ENCODE measurements at regions not wholly inside any gene's neighbourhood (a gene's known extent, or its start where the extent isn't known, plus 50 kb on each side); places are given as distances from the start of the nearest gene placed in this dataset.

DNA sequence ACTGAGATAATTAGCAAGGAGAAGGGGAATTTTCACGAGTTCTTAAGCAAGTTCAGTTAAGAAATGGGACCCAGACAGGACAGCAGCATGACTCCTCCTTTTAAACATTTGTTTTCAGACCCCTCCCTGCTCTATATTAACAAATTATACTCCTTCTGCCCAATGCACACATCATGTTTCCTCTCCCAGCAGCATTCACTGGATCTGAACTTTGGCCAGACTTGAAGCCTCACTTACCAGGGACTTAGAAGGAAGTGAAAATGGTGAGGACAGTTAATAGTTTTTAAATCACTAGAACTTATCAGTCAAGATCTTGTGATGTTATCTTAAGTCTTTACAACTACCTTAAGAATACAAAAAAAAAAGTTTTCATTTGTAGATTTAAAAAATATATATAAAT is 1174.7 kb upstream of the MAP3K7 start:
- H3K9me3 ChIP-seq (ENCODE audit: low read length): no peaks in the 10 kb centered on the region
- H3K4me3 ChIP-seq (ENCODE audit: low read length): no peak overlapping the region
- H3K79me2 ChIP-seq (ENCODE audit: low read length): no peaks in the 10 kb centered on the region
- H3K4me2 ChIP-seq (ENCODE audit: low read length): no peak overlapping the region
- TF ChIP-seq EZH2phosphoT487 (IDR thresholded peaks at IDR 0.05; ENCODE audit: borderline replicate concordance, low read length) (no peak), EZH2 (IDR thresholded peaks at IDR 0.05; ENCODE audit: low read length, unreplicated experiment) (no peak)
- TF ChIP-seq, protein P1, sequence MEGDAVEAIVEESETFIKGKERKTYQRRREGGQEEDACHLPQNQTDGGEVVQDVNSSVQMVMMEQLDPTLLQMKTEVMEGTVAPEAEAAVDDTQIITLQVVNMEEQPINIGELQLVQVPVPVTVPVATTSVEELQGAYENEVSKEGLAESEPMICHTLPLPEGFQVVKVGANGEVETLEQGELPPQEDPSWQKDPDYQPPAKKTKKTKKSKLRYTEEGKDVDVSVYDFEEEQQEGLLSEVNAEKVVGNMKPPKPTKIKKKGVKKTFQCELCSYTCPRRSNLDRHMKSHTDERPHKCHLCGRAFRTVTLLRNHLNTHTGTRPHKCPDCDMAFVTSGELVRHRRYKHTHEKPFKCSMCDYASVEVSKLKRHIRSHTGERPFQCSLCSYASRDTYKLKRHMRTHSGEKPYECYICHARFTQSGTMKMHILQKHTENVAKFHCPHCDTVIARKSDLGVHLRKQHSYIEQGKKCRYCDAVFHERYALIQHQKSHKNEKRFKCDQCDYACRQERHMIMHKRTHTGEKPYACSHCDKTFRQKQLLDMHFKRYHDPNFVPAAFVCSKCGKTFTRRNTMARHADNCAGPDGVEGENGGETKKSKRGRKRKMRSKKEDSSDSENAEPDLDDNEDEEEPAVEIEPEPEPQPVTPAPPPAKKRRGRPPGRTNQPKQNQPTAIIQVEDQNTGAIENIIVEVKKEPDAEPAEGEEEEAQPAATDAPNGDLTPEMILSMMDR (conservative IDR thresholded peaks at IDR 0.05; ENCODE audit: low read depth, low read length): no peak
- no peak overlapping the region for H2AFZ ChIP-seq (ENCODE audit: low read length)
- no TSS peak for BruUV-seq (replicated peaks)
- ATAC-seq (no peak), DNase-seq (no peak)
- no peaks in the 10 kb centered on the region for H3K4me1 ChIP-seq (ENCODE audit: insufficient read depth, low read length)
- no peak overlapping the region for H3K27ac ChIP-seq (ENCODE audit: low read length)
- H3K9me2 ChIP-seq (replicated peaks; ENCODE audit: low read length): no peaks in the 10 kb centered on the region
- ChIA-PET CTCF (no interaction called here), POLR2A (ENCODE audit: unreplicated experiment) (no interaction called here)
- no peaks in the 10 kb centered on the region for H3F3A ChIP-seq (ENCODE audit: low read length, unreplicated experiment)
- intact Hi-C loops (cut with micrococcal nuclease): no loop called here
- H3K27me3 ChIP-seq (ENCODE audit: low read length): no peaks in the 10 kb centered on the region
- no peaks in the 10 kb centered on the region for H3K36me3 ChIP-seq (ENCODE audit: low read depth, low read length)
- H3K9ac ChIP-seq (ENCODE audit: low read length): no peak overlapping the region
- H4K20me1 ChIP-seq (ENCODE audit: low read length): no peaks in the 10 kb centered on the region

DNA sequence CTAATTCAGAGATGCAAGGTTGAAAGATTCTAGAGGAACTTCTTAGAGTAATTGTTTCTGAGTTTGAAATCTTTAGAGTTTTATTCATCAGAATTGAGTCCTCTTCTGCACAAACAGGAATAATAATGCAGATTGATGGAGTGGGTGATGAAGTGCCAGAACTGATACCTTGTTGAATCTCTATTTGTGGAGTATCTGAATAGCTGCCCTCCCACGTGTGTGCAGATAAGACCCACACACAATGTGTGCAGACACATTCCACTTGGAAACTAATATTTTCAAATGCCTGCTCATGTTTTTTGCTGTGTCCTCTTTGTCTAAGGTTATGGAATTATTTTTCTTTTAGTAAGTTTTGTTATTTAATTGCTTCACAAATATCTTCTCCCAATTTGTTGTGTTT is 1167.8 kb upstream of the MAP3K7 start:
- no peak overlapping the region for H3K27ac ChIP-seq (ENCODE audit: low read length)
- intact Hi-C loops (cut with micrococcal nuclease): no loop called here
- no TSS peak for BruUV-seq (replicated peaks)
- H4K20me1 ChIP-seq (ENCODE audit: low read length): no peaks in the 10 kb centered on the region
- DNase-seq (no peak), ATAC-seq (no peak)
- no peak overlapping the region for H3K9ac ChIP-seq (ENCODE audit: low read length)
- TF ChIP-seq EZH2phosphoT487 (IDR thresholded peaks at IDR 0.05; ENCODE audit: borderline replicate concordance, low read length): no peak
- TF ChIP-seq, protein P1 (conservative IDR thresholded peaks at IDR 0.05; ENCODE audit: low read depth, low read length): no peak
- no peak for TF ChIP-seq EZH2 (IDR thresholded peaks at IDR 0.05; ENCODE audit: low read length, unreplicated experiment)
- ChIA-PET CTCF (no interaction called here), POLR2A (ENCODE audit: unreplicated experiment) (no interaction called here)
- H3K36me3 ChIP-seq (ENCODE audit: low read depth, low read length): no peaks in the 10 kb centered on the region
- H3K4me3 ChIP-seq (ENCODE audit: low read length): no peak overlapping the region
- no peak overlapping the region for H2AFZ ChIP-seq (ENCODE audit: low read length)
- no peaks in the 10 kb centered on the region for H3K27me3 ChIP-seq (ENCODE audit: low read length)
- no peaks in the 10 kb centered on the region for H3K79me2 ChIP-seq (ENCODE audit: low read length)
- no peak overlapping the region for H3K4me2 ChIP-seq (ENCODE audit: low read length)
- H3K9me3 ChIP-seq (ENCODE audit: low read length): no peaks in the 10 kb centered on the region
- no peaks in the 10 kb centered on the region for H3K9me2 ChIP-seq (replicated peaks; ENCODE audit: low read length)
- H3F3A ChIP-seq (ENCODE audit: low read length, unreplicated experiment): no peaks in the 10 kb centered on the region
- H3K4me1 ChIP-seq (ENCODE audit: insufficient read depth, low read length): no peaks in the 10 kb centered on the region

DNA sequence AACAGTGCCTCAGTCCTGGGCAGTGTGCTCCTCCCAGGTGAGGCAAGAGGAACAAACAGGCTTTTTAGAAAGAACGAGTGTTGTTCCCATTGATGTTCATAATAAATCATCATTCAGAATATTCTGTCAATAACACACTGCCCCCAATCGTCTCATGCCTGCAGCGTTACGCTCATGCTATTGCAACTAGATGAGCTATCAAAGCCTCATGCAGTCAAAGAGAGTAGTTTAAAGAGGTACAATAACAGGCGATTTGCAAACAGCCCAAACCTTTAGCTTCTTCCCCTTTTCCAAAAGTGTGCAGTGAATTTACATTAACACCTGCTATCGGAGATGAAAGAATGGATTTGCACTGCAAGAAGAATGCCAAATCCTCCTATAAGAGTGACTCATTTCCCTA is 1164.7 kb upstream of the MAP3K7 start:
- H3K27ac ChIP-seq (ENCODE audit: low read length): no peak overlapping the region
- no peak overlapping the region for H3K4me2 ChIP-seq (ENCODE audit: low read length)
- no peaks in the 10 kb centered on the region for H3K36me3 ChIP-seq (ENCODE audit: low read depth, low read length)
- H4K20me1 ChIP-seq (ENCODE audit: low read length): no peaks in the 10 kb centered on the region
- ATAC-seq (no peak), DNase-seq (no peak)
- no peaks in the 10 kb centered on the region for H3K4me1 ChIP-seq (ENCODE audit: insufficient read depth, low read length)
- H2AFZ ChIP-seq (ENCODE audit: low read length): no peak overlapping the region
- no peaks in the 10 kb centered on the region for H3K9me3 ChIP-seq (ENCODE audit: low read length)
- ChIA-PET CTCF (no interaction called here), POLR2A (ENCODE audit: unreplicated experiment) (no interaction called here)
- H3K9ac ChIP-seq (ENCODE audit: low read length): no peak overlapping the region
- no peaks in the 10 kb centered on the region for H3K79me2 ChIP-seq (ENCODE audit: low read length)
- no peaks in the 10 kb centered on the region for H3F3A ChIP-seq (ENCODE audit: low read length, unreplicated experiment)
- intact Hi-C loops (cut with micrococcal nuclease): no loop called here
- no peaks in the 10 kb centered on the region for H3K27me3 ChIP-seq (ENCODE audit: low read length)
- no TSS peak for BruUV-seq (replicated peaks)
- TF ChIP-seq, protein P1 (conservative IDR thresholded peaks at IDR 0.05; ENCODE audit: low read depth, low read length): no peak
- no peak for TF ChIP-seq EZH2 (IDR thresholded peaks at IDR 0.05; ENCODE audit: low read length, unreplicated experiment)
- no peak for TF ChIP-seq EZH2phosphoT487 (IDR thresholded peaks at IDR 0.05; ENCODE audit: borderline replicate concordance, low read length)
- H3K9me2 ChIP-seq (replicated peaks; ENCODE audit: low read length): no peaks in the 10 kb centered on the region
- no peak overlapping the region for H3K4me3 ChIP-seq (ENCODE audit: low read length)

Measured in PC-3 (cell line).